HepG2 (cell line): ENCODE measurements at regions not wholly inside any gene's neighbourhood (a gene's known extent, or its start where the extent isn't known, plus 50 kb on each side); places are given as distances from the start of the nearest gene placed in this dataset.

ENCODE experiments used
- ETV6 ChIP-seq: sonication (generic); formaldehyde crosslinking; conservative IDR thresholded peaks from 2 replicates; pipeline ENCODE4 v1.4.0; 2020; ENCODE audit warnings: missing genetic modification reagents
- HCFC1 ChIP-seq: fragments of 150-350 bp; IDR thresholded peaks from 2 replicates; pipeline ENCODE4 v1.6.1; 2014; ENCODE audit warnings: low read depth, low read length
- KLF13 ChIP-seq: sonication (generic); formaldehyde crosslinking; IDR thresholded peaks from 2 replicates; pipeline ENCODE4 v1.4.0; 2020; ENCODE audit warnings: mild to moderate bottlenecking, missing genetic modification reagents
- MAX ChIP-seq: IDR thresholded peaks from 2 replicates; pipeline ENCODE4 v1.6.1; 2012; ENCODE audit warnings: inconsistent platforms
- MYNN ChIP-seq: sonication (generic); formaldehyde crosslinking; IDR thresholded peaks from 2 replicates; pipeline ENCODE4 v1.4.0; 2020; ENCODE audit warnings: mild to moderate bottlenecking, low read depth, missing genetic modification reagents
- TAF1 ChIP-seq: sonication (generic); formaldehyde crosslinking; IDR thresholded peaks from 2 replicates; pipeline ENCODE4 v1.4.0; 2020; ENCODE audit warnings: missing genetic modification reagents
- TCF12 ChIP-seq, 2 experiments: fragments of 450-650 bp in 1 of 2; sonication (generic) in 1 of 2; formaldehyde crosslinking in 1 of 2; IDR thresholded peaks; 2 replicates each; pipeline versions ENCODE4 v1.6.1 to v1.8.0; 2017 to 2022; ENCODE audit warnings: antibody characterized with exemption in 1 of 2, mild to moderate bottlenecking in 1 of 2, missing genetic modification reagents in 1 of 2, moderate library complexity in 1 of 2
- TOE1 ChIP-seq: sonication (generic); formaldehyde crosslinking; IDR thresholded peaks from 2 replicates; pipeline ENCODE4 v1.4.0; 2020; ENCODE audit warnings: mild to moderate bottlenecking, missing genetic modification reagents
- ZFYVE20 ChIP-seq: sonication (generic); formaldehyde crosslinking; IDR thresholded peaks from 2 replicates; pipeline ENCODE4 v1.8.0; 2023; ENCODE audit warnings: low read depth, mild to moderate bottlenecking, moderate library complexity, missing genetic modification reagents, borderline replicate concordance
- ZNF563 ChIP-seq: sonication (generic); formaldehyde crosslinking; IDR thresholded peaks from 2 replicates; pipeline ENCODE4 v1.8.0; 2022; ENCODE audit warnings: mild to moderate bottlenecking, moderate library complexity, missing genetic modification reagents
- ZSCAN29 ChIP-seq: sonication (generic); formaldehyde crosslinking; conservative IDR thresholded peaks from 2 replicates; pipeline ENCODE4 v1.4.0; 2020; ENCODE audit warnings: mild to moderate bottlenecking, missing genetic modification reagents

- TF ChIP-seq TOE1 (no peak), MAX (no peak), TCF12 (IDR thresholded peaks at IDR 0.05) (no peak), TCF12 (CRISPR knock-in tag; IDR thresholded peaks at IDR 0.05) (no peak), TAF1 (no peak), ZNF563 (CRISPR knock-in tag) (no peak), KLF13 (CRISPR knock-in tag) (no peak), ZSCAN29 (CRISPR knock-in tag) (no peak), ZFYVE20 (CRISPR knock-in tag) (no peak), ETV6 (CRISPR knock-in tag) (no peak), MYNN (no peak), HCFC1 (no peak)
Measured at GRCh38 chr2:8622924-8623465, 58.9 kb upstream of the ID2 start.
